A549 (cell line): ENCODE measurements at regions not wholly inside any gene's neighbourhood (a gene's known extent, or its start where the extent isn't known, plus 50 kb on each side); places are given as distances from the start of the nearest gene placed in this dataset.

Source experiments
- EP300 ChIP-seq, 2 experiments: fragments of >200 bp; sonication (Bioruptor Twin); formaldehyde crosslinking; IDR thresholded peaks; 2 replicates in 1 of 2; 3 replicates in 1 of 2; pipeline ENCODE4 v1.6.1; 2016 to 2017
- HDAC2 ChIP-seq: fragments of 200-600 bp; sonication (generic); IDR thresholded peaks from 2 replicates; pipeline ENCODE4 v1.6.1; 2016
- KDM1A ChIP-seq: fragments of 200-600 bp; sonication (generic); IDR thresholded peaks from 2 replicates; pipeline ENCODE4 v1.6.1; 2016; ENCODE audit warnings: low read depth, mild to moderate bottlenecking
- KDM5A ChIP-seq: fragments of 200-600 bp; sonication (generic); IDR thresholded peaks from 2 replicates; pipeline ENCODE4 v1.6.1; 2016; ENCODE audit warnings: antibody characterized with exemption, mild to moderate bottlenecking
- MAFK ChIP-seq: fragments of 450-650 bp; IDR thresholded peaks from 2 replicates; pipeline ENCODE4 v1.6.1; 2014; ENCODE audit not compliant: partially characterized antibody
- PHF8 ChIP-seq: fragments of 200-600 bp; sonication (generic); IDR thresholded peaks from 2 replicates; pipeline ENCODE4 v1.6.1; 2016; ENCODE audit warnings: low read depth, mild to moderate bottlenecking, antibody characterized with exemption, moderate library complexity, borderline replicate concordance
- POLR2A ChIP-seq: IDR thresholded peaks from 2 replicates; pipeline ENCODE4 v1.6.1; 2012; ENCODE audit warnings: mild to moderate bottlenecking, low read length
- RFX5 ChIP-seq: fragments of 450-650 bp; IDR thresholded peaks from 2 replicates; pipeline ENCODE4 v1.7.1; 2014; ENCODE audit warnings: antibody characterized with exemption, mild to moderate bottlenecking, moderate library complexity
- RNF2 ChIP-seq: fragments of 200-600 bp; sonication (generic); IDR thresholded peaks from 2 replicates; pipeline ENCODE4 v1.6.1; 2016; ENCODE audit warnings: low read depth, mild to moderate bottlenecking, antibody characterized with exemption, moderate library complexity, borderline replicate concordance
- USF2 ChIP-seq: fragments of 450-650 bp; IDR thresholded peaks from 2 replicates; pipeline ENCODE4 v1.6.1; 2014; ENCODE audit warnings: antibody characterized with exemption
- TF ChIP-seq, protein P1 (sequence below): fragments of >200 bp; sonication (Bioruptor Twin); formaldehyde crosslinking; IDR thresholded peaks from 3 replicates; pipeline ENCODE4 v1.5.1; 2016

DNA sequence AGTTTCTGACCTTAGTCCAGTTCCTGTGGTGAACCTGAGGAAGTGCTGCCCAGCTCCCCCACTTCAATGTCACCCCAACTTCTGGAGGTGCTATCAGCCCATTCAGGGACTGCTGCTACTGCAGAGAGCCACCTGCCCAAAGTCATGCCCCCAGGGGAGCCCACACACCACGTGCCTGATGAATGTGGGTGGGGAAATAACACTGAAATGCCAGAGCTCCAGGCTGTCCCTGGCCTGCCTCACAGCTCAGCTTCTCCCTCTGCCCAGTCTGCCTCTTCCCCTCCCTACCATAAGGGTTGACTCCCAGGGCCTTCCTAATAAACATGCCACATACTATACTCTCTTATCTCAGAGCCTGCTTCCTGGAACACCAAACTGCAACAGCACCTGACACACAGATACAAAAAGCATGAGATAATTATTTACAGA, 276.4 kb upstream of the MOCS1 start:
- no peak for TF ChIP-seq MAFK
- TF ChIP-seq RFX5: no peak
- TF ChIP-seq PHF8: no peak
- TF ChIP-seq, protein P1, sequence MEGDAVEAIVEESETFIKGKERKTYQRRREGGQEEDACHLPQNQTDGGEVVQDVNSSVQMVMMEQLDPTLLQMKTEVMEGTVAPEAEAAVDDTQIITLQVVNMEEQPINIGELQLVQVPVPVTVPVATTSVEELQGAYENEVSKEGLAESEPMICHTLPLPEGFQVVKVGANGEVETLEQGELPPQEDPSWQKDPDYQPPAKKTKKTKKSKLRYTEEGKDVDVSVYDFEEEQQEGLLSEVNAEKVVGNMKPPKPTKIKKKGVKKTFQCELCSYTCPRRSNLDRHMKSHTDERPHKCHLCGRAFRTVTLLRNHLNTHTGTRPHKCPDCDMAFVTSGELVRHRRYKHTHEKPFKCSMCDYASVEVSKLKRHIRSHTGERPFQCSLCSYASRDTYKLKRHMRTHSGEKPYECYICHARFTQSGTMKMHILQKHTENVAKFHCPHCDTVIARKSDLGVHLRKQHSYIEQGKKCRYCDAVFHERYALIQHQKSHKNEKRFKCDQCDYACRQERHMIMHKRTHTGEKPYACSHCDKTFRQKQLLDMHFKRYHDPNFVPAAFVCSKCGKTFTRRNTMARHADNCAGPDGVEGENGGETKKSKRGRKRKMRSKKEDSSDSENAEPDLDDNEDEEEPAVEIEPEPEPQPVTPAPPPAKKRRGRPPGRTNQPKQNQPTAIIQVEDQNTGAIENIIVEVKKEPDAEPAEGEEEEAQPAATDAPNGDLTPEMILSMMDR: no peak
- no peak for TF ChIP-seq USF2
- no peak for TF ChIP-seq RNF2
- TF ChIP-seq EP300 (IDR thresholded peaks at IDR 0.05): no peak
- no peak for TF ChIP-seq KDM5A
- no peak for TF ChIP-seq KDM1A
- no peak for TF ChIP-seq POLR2A
- TF ChIP-seq HDAC2: no peak
